ENCODE measurements at regions not wholly inside any gene's neighbourhood (a gene's known extent, or its start where the extent isn't known, plus 50 kb on each side); places are given as distances from the start of the nearest gene placed in this dataset.

- no peak for TF ChIP-seq CTCF (IDR thresholded peaks at IDR 0.05)
- no peak for TF ChIP-seq POLR2AphosphoS5 (IDR thresholded peaks at IDR 0.05; ENCODE audit: low read depth, low read length)
- TF ChIP-seq, protein P1, sequence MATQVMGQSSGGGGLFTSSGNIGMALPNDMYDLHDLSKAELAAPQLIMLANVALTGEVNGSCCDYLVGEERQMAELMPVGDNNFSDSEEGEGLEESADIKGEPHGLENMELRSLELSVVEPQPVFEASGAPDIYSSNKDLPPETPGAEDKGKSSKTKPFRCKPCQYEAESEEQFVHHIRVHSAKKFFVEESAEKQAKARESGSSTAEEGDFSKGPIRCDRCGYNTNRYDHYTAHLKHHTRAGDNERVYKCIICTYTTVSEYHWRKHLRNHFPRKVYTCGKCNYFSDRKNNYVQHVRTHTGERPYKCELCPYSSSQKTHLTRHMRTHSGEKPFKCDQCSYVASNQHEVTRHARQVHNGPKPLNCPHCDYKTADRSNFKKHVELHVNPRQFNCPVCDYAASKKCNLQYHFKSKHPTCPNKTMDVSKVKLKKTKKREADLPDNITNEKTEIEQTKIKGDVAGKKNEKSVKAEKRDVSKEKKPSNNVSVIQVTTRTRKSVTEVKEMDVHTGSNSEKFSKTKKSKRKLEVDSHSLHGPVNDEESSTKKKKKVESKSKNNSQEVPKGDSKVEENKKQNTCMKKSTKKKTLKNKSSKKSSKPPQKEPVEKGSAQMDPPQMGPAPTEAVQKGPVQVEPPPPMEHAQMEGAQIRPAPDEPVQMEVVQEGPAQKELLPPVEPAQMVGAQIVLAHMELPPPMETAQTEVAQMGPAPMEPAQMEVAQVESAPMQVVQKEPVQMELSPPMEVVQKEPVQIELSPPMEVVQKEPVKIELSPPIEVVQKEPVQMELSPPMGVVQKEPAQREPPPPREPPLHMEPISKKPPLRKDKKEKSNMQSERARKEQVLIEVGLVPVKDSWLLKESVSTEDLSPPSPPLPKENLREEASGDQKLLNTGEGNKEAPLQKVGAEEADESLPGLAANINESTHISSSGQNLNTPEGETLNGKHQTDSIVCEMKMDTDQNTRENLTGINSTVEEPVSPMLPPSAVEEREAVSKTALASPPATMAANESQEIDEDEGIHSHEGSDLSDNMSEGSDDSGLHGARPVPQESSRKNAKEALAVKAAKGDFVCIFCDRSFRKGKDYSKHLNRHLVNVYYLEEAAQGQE (IDR thresholded peaks at IDR 0.05; ENCODE audit: insufficient read depth in 1 of 2, low read depth in 2 of 2, low read length in 1 of 2), result no peak
- TF ChIP-seq SIN3A (IDR thresholded peaks at IDR 0.05; ENCODE audit: borderline replicate concordance, insufficient read depth, low read depth, low read length), result no peak
- no peak for TF ChIP-seq TCF7L2 (IDR thresholded peaks at IDR 0.05; ENCODE audit: low read depth, low read length)
Observed at GRCh38 chrY:19232276-19232994, 458.9 kb upstream of the HSFY2 start.
